Fibroblast of skin of scalp (primary cell): ENCODE measurements at regions not wholly inside any gene's neighbourhood (a gene's known extent, or its start where the extent isn't known, plus 50 kb on each side); places are given as distances from the start of the nearest gene placed in this dataset.

Experiments used
- DNase-seq: peaks from one replicate; pipeline ENCODE4 v3.0.0-alpha.2; 2013

DNA sequence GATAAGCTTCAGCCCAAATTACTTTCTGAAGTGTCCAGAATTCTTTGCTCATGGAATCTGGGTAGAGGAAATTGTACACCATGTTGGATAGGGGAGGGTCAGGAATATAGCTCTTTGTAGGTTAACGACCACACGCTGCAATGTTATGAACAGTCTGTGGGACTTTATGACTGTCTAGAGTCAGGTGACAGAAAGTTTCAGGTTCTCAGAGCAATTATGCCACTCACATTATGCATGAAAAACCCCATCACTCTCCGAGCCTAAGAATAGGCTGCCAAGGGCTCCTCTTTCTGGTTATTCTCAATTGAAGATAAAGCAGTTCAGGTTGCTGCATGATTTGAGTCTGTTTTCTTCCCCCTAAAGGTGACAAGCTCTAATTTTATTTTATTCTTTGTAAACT lies 430.9 kb downstream of the ATP23 start:
- no peak for DNase-seq

DNA sequence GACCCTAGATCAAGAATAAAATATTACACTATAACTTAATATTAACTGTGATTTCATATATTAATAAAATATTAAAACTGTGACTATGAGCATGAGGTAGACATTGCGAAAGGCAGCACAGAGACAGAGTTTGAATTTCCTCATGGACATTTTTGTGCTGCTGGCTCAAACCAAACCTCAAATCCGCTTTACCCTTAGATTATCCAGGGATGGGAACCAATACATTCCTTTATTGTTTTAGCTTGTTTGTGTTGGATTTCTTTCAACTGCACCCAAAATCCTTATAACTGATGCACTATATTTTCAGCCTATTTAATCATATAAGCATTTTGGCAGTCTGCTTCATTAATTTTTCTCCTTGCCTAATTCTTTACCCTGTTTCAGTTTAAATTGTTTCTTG lies 436.7 kb downstream of the ATP23 start:
- DNase-seq, result peak; percentile 83

- no peak for DNase-seq
Measured at GRCh38 chr12:58381546-58381945, 440.2 kb downstream of the ATP23 start.

DNA sequence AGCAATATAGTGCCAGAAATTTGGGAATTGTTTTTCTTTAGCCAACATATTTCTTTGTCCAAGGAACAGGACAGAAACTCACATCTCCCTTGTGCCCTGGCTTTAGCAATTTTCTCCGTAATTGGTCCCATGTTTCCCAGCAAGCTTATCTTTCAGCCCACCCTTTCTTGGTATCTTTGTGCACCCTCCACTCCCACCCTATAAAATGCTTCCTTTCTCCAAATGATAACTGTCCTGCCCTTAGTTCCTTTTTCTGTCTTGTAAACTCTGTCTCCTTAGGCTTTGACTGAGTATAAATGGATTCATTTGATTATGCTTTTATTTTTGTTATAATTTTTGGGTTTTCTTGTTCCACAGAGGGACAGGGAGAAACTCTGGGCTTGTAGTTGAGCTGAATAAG lies 442.8 kb downstream of the ATP23 start:
- no peak for DNase-seq

DNA sequence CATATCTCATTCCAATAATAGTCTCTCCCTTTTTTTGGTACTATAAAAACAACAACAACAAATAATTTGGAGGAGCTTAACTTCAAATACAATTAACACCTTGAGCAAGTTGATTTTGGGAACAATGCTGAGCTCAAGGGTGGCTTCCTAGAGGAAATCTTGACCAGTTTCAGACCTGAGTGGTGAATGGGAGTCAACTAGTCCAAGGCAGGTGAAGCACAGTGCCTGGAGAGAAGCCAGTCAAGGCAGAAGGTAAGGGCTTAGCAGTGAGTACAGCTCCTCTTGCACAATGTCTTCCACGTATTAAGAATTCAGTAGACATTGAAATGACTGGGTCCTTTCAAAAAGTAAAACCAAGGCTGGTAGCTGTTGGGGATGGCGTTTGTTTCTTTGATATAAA lies 444.8 kb downstream of the ATP23 start:
- DNase-seq, result no peak

DNA sequence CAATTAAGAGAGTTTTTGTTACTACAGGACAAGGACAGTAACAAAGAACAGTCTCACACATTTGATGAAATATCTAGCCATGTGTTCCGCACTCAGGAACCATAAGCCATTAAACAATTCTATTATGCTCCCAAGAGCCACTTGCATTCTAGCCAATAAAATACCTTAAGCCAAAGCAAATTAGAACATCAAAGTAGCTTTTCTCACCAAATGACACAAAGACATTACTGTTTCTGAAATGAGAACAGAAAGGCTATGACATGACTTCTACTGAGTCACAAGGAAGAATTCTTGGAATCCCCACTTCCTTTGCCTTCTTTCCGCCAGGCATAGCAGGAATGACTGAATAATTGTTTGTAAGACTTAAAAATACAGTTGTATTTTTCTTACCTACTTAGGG lies 445.8 kb downstream of the ATP23 start:
- peak; percentile 65 for DNase-seq

DNA sequence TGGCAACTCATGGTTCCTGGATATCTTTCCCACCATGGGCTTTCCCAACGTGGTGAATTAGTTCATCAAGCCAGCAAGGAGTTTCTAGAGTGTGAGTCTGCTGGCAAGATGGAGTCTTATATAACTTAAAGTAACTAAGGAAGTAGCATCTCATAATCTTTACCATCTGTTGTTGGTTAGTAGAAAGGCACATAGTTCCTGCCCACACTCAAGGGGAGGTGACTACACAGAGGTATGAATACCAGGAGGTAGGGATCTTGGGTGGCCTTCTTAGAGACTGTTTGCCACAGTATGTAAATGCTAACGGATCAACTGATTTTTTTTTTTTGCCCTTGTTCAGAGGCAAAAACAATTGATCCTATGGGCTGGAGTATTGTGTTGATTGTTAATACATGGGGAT lies 446.9 kb downstream of the ATP23 start:
- peak; percentile 65 for DNase-seq

- peak; percentile 45 for DNase-seq
Measured at GRCh38 chr12:58393152-58393551, 451.8 kb downstream of the ATP23 start.

- DNase-seq, result no peak
Measured at GRCh38 chr12:58395056-58395455, 453.7 kb downstream of the ATP23 start.

GRCh38 chr12:58395470-58395869 lies 454.1 kb downstream of the ATP23 start:
- no peak for DNase-seq

DNA sequence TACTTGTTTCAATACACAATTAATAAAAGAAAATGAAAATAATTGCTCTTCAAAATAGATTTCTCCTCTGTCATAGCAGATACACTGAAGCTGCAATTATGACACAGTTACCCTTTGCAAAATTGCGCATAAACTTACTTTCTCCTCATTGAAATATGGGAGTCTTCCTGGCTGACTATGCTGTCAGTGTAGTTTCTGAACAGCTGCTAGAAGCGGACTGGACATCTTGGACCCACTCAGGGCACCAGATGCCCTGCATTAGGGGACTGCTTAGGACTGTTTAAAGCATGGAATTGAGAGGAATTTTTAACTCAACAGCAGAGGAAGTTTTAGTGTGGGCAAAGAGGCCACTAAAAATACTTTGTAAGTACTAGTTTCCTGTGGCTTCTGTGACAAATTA lies 454.9 kb downstream of the ATP23 start:
- DNase-seq, result no peak

- DNase-seq, result no peak
Measured at GRCh38 chr12:58405363-58405762, 464.0 kb downstream of the ATP23 start.

GRCh38 chr12:58408516-58408915 lies 467.1 kb downstream of the ATP23 start:
- DNase-seq, result no peak

DNA sequence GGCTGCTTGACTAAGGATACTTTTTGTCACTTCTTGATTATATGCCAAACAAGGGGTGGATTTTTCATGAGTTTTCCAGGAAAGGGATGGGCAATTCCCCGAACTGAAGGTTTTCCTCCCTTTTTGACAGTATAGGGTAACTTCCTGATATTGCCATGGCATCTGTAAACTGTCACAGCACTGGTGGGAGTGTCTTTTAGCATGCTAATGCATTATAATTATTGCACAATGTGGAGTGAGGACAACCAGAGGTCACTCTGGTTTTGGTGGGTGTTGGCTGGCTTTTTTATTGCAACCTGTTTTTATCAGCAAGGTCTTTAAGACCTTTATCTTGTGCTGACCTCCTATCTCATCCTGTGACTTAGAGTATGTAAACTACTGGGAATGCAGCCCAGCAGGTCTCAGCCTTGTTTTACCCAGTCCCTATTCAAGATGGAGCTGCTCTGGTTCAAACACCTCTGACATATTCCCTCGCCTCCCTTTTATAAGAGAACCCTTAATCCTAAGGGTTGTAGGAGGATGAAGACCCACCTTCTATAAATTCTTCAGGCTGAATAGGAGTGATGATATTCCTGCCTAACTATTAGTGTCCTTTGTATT lies 471.2 kb downstream of the ATP23 start:
- DNase-seq, result no peak

GRCh38 chr12:58413794-58414193 lies 472.4 kb downstream of the ATP23 start:
- peak; percentile 64 for DNase-seq

GRCh38 chr12:58414398-58414871 lies 473.1 kb downstream of the ATP23 start:
- DNase-seq, result peak; percentile 70

DNA sequence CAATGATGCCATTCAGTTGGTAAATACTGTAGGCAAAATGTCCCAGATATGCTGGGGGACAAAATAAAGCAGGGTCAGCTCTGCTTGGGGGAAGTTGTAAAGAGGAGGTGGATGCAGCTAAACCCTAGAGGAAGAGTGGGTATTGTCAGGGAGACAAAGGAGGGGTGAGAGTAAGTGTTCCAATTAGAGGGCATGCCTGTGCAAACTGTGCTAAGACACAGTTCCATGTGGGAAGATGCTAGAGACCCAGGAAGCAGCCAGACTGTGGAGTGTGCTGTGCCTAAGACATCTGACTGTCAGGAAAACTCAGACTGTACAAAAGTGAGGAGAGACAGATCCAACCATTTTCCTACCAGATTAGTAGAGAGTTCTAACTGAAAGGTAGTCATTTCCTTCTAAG lies 474.3 kb downstream of the ATP23 start:
- DNase-seq, result no peak

- peak; percentile 95 for DNase-seq
Measured at GRCh38 chr12:58416236-58416635, 474.9 kb downstream of the ATP23 start.

DNA sequence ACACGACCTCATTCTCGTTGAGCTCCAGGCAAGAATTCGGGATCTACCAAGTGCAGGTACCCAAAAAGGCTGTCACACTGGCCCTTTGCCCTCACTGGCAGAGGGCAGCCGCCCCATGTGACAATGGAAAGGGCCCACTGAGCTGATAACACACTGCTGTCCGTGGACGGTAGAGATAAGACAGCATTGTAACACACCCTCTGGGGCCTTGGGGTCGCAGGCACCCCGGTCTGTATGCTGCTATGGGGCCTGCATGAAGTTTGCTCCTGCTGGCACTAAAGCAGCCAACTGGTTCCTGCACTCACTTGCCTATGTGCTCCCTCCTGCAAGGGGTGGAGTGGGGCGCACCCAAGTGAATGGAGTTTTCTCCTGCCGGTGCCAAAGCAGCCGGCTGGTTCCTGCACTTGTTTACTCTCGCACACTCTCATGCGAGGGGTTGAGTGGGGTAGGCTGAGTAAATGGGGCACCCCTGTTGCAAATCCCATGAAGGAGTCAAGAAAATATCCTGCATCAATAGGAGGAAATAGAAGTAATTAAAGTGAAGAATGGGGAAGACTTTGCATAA lies 477.9 kb downstream of the ATP23 start:
- DNase-seq, result no peak

DNA sequence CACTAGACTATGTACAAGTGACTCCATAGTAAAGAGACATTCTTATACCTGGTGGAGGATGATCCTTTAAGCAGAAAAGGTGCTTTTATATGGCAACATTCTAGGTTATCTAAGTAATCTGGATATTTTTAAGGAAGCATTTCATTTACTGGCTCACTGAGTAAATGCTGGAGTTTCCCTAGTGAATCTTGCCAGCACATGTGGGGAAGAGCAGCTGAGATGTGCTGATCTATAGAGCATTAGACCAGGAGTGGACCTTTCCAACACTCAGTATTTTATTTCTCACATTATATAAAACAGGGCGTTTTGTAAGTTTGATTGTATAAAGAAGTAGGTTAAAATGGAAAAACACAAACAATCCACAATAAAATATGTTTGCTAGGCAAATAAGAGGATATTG lies 478.5 kb downstream of the ATP23 start:
- DNase-seq, result no peak

- DNase-seq, result no peak
Measured at GRCh38 chr12:58420503-58420902, 479.1 kb downstream of the ATP23 start.

DNA sequence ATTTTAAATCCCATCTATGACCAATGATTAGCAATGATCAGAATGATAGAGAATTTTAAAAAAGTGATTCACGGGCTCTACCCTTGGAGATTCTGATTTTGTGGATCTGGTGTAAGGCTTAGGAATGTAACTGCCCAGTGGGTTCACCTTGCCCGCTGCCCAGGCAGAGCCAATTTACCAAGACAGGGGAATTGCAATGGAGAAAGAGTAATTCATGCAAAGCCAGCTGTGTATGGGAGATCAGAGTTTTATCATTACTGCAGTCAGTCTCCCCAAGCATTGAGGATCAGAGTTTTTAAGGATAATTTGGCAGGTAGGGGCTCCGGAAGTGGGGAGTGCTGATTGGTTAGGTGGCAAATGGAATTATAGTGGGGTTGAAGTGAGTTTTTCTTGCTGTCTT lies 480.6 kb downstream of the ATP23 start:
- DNase-seq, result no peak

DNA sequence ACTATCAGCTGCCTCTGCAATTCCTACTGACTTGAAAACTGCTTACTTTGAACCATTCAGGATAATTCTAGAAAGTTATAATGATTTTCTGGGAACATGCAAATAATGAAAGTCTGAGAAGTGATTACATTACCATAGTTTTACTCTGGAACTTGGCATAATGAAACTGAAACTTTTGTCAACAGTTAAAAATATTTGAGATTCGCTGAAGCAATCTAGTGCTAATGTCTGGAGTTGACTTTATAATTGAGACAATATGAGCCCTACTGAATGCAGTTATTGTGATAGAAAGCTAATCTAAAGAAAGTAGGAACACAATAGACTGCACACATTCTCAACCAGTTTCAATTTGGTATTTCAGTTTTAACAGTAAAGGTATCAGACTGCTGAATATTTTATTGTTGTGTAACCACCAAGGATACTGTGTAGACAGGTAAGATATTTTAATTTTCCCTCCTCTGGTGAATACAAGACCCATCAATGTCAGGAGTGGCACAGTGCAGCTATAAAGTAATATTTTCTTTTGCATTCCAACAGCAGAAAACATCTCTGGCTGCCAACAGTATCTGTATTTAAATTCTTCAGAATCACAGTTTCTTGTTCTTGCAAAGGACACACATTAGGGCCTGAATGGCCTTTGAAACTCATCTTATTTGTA lies 483.5 kb downstream of the ATP23 start:
- DNase-seq, result peak; percentile 55
